ENCODE measurements at regions not wholly inside any gene's neighbourhood (a gene's known extent, or its start where the extent isn't known, plus 50 kb on each side); places are given as distances from the start of the nearest gene placed in this dataset.

DNA sequence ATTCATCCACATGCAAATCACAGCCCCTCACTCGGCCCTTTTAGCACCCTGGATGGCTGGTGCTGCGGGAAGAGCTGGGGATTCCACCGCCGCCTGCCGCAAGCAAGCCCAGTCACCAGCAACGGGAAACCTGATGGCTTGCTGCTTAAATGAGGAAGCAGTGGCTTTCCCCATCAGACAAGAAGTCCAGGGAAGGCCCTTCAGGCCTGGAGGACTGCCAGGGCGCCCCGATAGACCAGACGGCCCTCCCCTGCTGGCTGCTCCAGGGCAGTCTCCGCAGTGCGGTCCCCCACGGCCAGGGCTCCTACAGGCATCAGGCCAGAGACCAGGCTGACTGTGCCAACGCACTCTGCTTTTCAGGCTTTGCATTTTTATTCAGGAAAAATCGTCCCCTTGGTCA, 439.1 kb downstream of the EIPR1 start:
- H3K4me2 ChIP-seq (ENCODE audit: low read length): no peak overlapping the region
- H2AFZ ChIP-seq (ENCODE audit: low read depth, low read length, poor library complexity, severe bottlenecking): no peak overlapping the region
- no peak overlapping the region for H3K4me3 ChIP-seq (replicated peaks in 1 of 2; ENCODE audit: low read depth in 1 of 2, low read length in 2 of 2)
- DNase-seq (ENCODE audit: low read depth, low spot score) (no peak), ATAC-seq (no peak)
- no peak overlapping the region for H3K27ac ChIP-seq (ENCODE audit: low read depth, low read length)
- ChIA-PET POLR2A (no interaction called here), CTCF (no interaction called here), RAD21 (ENCODE audit: low non-redundant PET in 1 of 2, low total read pairs in 2 of 2, uncharacterized antibody in 2 of 2, unreplicated experiment in 2 of 2) (no interaction called here)
- no peaks in the 10 kb centered on the region for H3K9me3 ChIP-seq (ENCODE audit: control insufficient read depth in 1 of 2, insufficient read depth in 1 of 2, low read depth in 1 of 2, low read length in 2 of 2)
- no peaks in the 10 kb centered on the region for H3K36me3 ChIP-seq (ENCODE audit: control insufficient read depth in 1 of 2, insufficient read depth in 2 of 2, low read length in 2 of 2)
- no TSS peak for BruUV-seq (replicated peaks)
- no peaks in the 10 kb centered on the region for H3K79me2 ChIP-seq (ENCODE audit: insufficient read depth, low read length)
- TF ChIP-seq ATF3 (IDR thresholded peaks at IDR 0.05) (no peak), SP1 (IDR thresholded peaks at IDR 0.05; ENCODE audit: low read depth) (no peak), FOSL1 (IDR thresholded peaks at IDR 0.05; ENCODE audit: low read depth) (no peak), SRF (IDR thresholded peaks at IDR 0.05; ENCODE audit: low read depth) (no peak), EGR1 (IDR thresholded peaks at IDR 0.05; ENCODE audit: low read depth) (no peak), SIN3A (IDR thresholded peaks at IDR 0.05; ENCODE audit: low read depth) (no peak), TCF7L2 (IDR thresholded peaks at IDR 0.05; ENCODE audit: borderline replicate concordance, extremely low read depth, insufficient read depth, insufficient read length) (no peak), CEBPB (IDR thresholded peaks at IDR 0.05; ENCODE audit: low read depth) (no peak)
- intact Hi-C loops (cut with micrococcal nuclease): no loop called here
- H3K27me3 ChIP-seq (ENCODE audit: insufficient read depth, low read length): no peaks in the 10 kb centered on the region
- no peaks in the 10 kb centered on the region for H3K9me2 ChIP-seq (ENCODE audit: insufficient read depth)
- no peak overlapping the region for H3K9ac ChIP-seq (ENCODE audit: low read length)
- H3K4me1 ChIP-seq (ENCODE audit: control insufficient read depth in 1 of 2, insufficient read depth in 2 of 2, low read length in 2 of 2): no peaks in the 10 kb centered on the region
- H4K20me1 ChIP-seq (ENCODE audit: insufficient read depth): no peaks in the 10 kb centered on the region

- H3K4me3 ChIP-seq (replicated peaks in 1 of 2; ENCODE audit: low read depth in 1 of 2, low read length in 2 of 2): no peak overlapping the region
- H2AFZ ChIP-seq (ENCODE audit: low read depth, low read length, poor library complexity, severe bottlenecking): no peak overlapping the region
- intact Hi-C loops (cut with micrococcal nuclease): no loop called here
- H3K4me2 ChIP-seq (ENCODE audit: low read length): no peak overlapping the region
- no peaks in the 10 kb centered on the region for H3K36me3 ChIP-seq (ENCODE audit: control insufficient read depth in 1 of 2, insufficient read depth in 2 of 2, low read length in 2 of 2)
- DNase-seq (ENCODE audit: low read depth, low spot score): no peak
- H4K20me1 ChIP-seq (ENCODE audit: insufficient read depth): no peaks in the 10 kb centered on the region
- H3K27me3 ChIP-seq (ENCODE audit: insufficient read depth, low read length): no peaks in the 10 kb centered on the region
- TF ChIP-seq CTCF (IDR thresholded peaks at IDR 0.05 in 2 of 3, conservative IDR thresholded peaks at IDR 0.05 in 1 of 3; ENCODE audit: borderline replicate concordance in 1 of 3, insufficient read depth in 1 of 3, low read depth in 2 of 3, low read length in 2 of 3): no peak
- no peak for TF ChIP-seq SRF (IDR thresholded peaks at IDR 0.05; ENCODE audit: low read depth)
- no peak for TF ChIP-seq TCF7L2 (IDR thresholded peaks at IDR 0.05; ENCODE audit: borderline replicate concordance, extremely low read depth, insufficient read depth, insufficient read length)
- TF ChIP-seq ZNF274 (IDR thresholded peaks at IDR 0.05; ENCODE audit: low read depth, low read length): no peak
- no TSS peak for BruUV-seq (replicated peaks)
- POLR2A ChIA-PET: no interaction called here
- H3K27ac ChIP-seq (ENCODE audit: low read depth, low read length): no peak overlapping the region
- H3K4me1 ChIP-seq (ENCODE audit: control insufficient read depth in 1 of 2, insufficient read depth in 2 of 2, low read length in 2 of 2): no peaks in the 10 kb centered on the region
- CTCF ChIA-PET: no interaction called here
- RAD21 ChIA-PET (ENCODE audit: low non-redundant PET in 1 of 2, low total read pairs in 2 of 2, uncharacterized antibody in 2 of 2, unreplicated experiment in 2 of 2): no interaction called here
- no peaks in the 10 kb centered on the region for H3K79me2 ChIP-seq (ENCODE audit: insufficient read depth, low read length)
- no peaks in the 10 kb centered on the region for H3K9me3 ChIP-seq (ENCODE audit: control insufficient read depth in 1 of 2, insufficient read depth in 1 of 2, low read depth in 1 of 2, low read length in 2 of 2)
- no peak for ATAC-seq
- H3K9ac ChIP-seq (ENCODE audit: low read length): no peak overlapping the region
- H3K9me2 ChIP-seq (ENCODE audit: insufficient read depth): no peaks in the 10 kb centered on the region
Measured at GRCh38 chr2:2935445-2936149, 442.0 kb downstream of the EIPR1 start.

Data from HCT116 (cell line).